Chondrocyte (in vitro differentiated cells): ENCODE measurements at regions not wholly inside any gene's neighbourhood (a gene's known extent, or its start where the extent isn't known, plus 50 kb on each side); places are given as distances from the start of the nearest gene placed in this dataset.

Source experiments
- DNase-seq: peaks from one replicate; pipeline ENCODE4 v3.0.0; 2021; ENCODE audit warnings: mixed read lengths, low spot score
- H3K27ac Mint-ChIP-seq: one replicate; pipeline ENCODE4 v1.8.0; 2021; ENCODE audit warnings: mild to moderate bottlenecking, moderate library complexity, mixed read lengths; ENCODE audit not compliant: unreplicated experiment
- H3K27me3 Mint-ChIP-seq: 2 replicates; pipeline ENCODE4 v1.8.0; 2021; ENCODE audit warnings: low read depth, mixed read lengths
- H3K36me3 Mint-ChIP-seq: 2 replicates; pipeline ENCODE4 v1.8.0; 2021; ENCODE audit warnings: low read depth, mixed read lengths
- H3K4me1 Mint-ChIP-seq: 2 replicates; pipeline ENCODE4 v1.8.0; 2021; ENCODE audit warnings: low read depth, mild to moderate bottlenecking, mixed read lengths
- H3K4me3 Mint-ChIP-seq: one replicate; pipeline ENCODE4 v1.8.0; 2021; ENCODE audit warnings: mild to moderate bottlenecking, moderate library complexity, mixed read lengths; ENCODE audit not compliant: unreplicated experiment
- H3K9me3 Mint-ChIP-seq: 2 replicates; pipeline ENCODE4 v1.8.0; 2021; ENCODE audit warnings: low read depth, mixed read lengths
- CTCF ChIP-seq: fragments of 200-600 bp; sonication (generic); IDR thresholded peaks from 2 replicates; pipeline ENCODE4 v1.5.0; 2021; ENCODE audit warnings: antibody characterized with exemption, mild to moderate bottlenecking, moderate library complexity

- H3K27ac Mint-ChIP-seq, result no peak overlapping the region
- DNase-seq, result peak; percentile 36
- peaks cover 3% of the 10 kb centered on the region for H3K4me1 Mint-ChIP-seq
- no peak overlapping the region for H3K4me3 Mint-ChIP-seq
- TF ChIP-seq CTCF, result no peak
- H3K9me3 Mint-ChIP-seq, result peaks cover 3% of the 10 kb centered on the region
- H3K36me3 Mint-ChIP-seq, result no peaks in the 10 kb centered on the region
- peaks cover 2% of the 10 kb centered on the region for H3K27me3 Mint-ChIP-seq
These were observed 64.5 kb upstream of the KLF13 start for GRCh38 chr15:31262143-31262530.

GRCh38 chr15:31262901-31263671 lies 63.5 kb upstream of the KLF13 start:
- peaks cover 2% of the 10 kb centered on the region for H3K27me3 Mint-ChIP-seq
- H3K36me3 Mint-ChIP-seq, result no peaks in the 10 kb centered on the region
- no peak for TF ChIP-seq CTCF
- H3K4me1 Mint-ChIP-seq, result peaks cover 3% of the 10 kb centered on the region
- DNase-seq, result peak; percentile 44
- H3K9me3 Mint-ChIP-seq, result no peaks in the 10 kb centered on the region
- H3K4me3 Mint-ChIP-seq, result no peak overlapping the region
- no peak overlapping the region for H3K27ac Mint-ChIP-seq

- H3K4me1 Mint-ChIP-seq, result peaks cover 3% of the 10 kb centered on the region
- no peak overlapping the region for H3K4me3 Mint-ChIP-seq
- DNase-seq, result peak; percentile 81
- H3K27me3 Mint-ChIP-seq, result no peaks in the 10 kb centered on the region
- H3K27ac Mint-ChIP-seq, result no peak overlapping the region
- no peaks in the 10 kb centered on the region for H3K9me3 Mint-ChIP-seq
- H3K36me3 Mint-ChIP-seq, result no peaks in the 10 kb centered on the region
- TF ChIP-seq CTCF, result no peak
These were observed 62.7 kb upstream of the KLF13 start for GRCh38 chr15:31263751-31264558.

GRCh38 chr15:31264559-31265089 lies 62.0 kb upstream of the KLF13 start:
- no peak for TF ChIP-seq CTCF
- H3K27me3 Mint-ChIP-seq, result no peaks in the 10 kb centered on the region
- H3K4me3 Mint-ChIP-seq, result no peak overlapping the region
- H3K9me3 Mint-ChIP-seq, result no peaks in the 10 kb centered on the region
- H3K27ac Mint-ChIP-seq, result no peak overlapping the region
- peaks cover 3% of the 10 kb centered on the region for H3K4me1 Mint-ChIP-seq
- no peaks in the 10 kb centered on the region for H3K36me3 Mint-ChIP-seq
- peak; percentile 30 for DNase-seq

GRCh38 chr15:31265090-31265870 lies 61.4 kb upstream of the KLF13 start:
- H3K36me3 Mint-ChIP-seq, result no peaks in the 10 kb centered on the region
- H3K4me1 Mint-ChIP-seq, result peaks cover 3% of the 10 kb centered on the region
- H3K27me3 Mint-ChIP-seq, result no peaks in the 10 kb centered on the region
- no peak overlapping the region for H3K4me3 Mint-ChIP-seq
- peak; percentile 81 for DNase-seq
- no peak overlapping the region for H3K27ac Mint-ChIP-seq
- no peak for TF ChIP-seq CTCF
- no peaks in the 10 kb centered on the region for H3K9me3 Mint-ChIP-seq
